ENCODE measurements at regions not wholly inside any gene's neighbourhood (a gene's known extent, or its start where the extent isn't known, plus 50 kb on each side); places are given as distances from the start of the nearest gene placed in this dataset.

DNA sequence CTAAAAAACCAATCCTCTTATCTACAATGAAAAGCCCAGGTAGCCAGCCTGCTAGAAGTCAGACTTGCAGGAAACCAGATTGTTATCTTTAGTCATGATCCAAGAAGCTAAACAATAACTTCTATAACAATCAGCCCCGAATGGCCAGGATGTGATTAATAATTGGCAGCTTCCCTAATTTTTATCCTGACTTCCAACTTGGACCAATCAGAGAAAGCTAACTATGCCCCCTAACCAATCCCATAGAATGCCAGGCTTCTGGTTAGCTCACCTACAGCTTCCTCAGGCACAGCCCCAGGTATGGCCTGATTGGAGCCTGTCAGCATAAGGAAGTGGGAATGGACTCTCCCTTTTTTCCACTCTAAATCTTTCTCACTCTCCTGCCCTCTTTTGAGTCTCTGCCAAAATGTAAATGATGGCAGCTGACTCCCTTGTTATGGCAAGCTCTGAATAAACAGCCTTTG is 394.9 kb downstream of the DLEU7 start:
- no peak for ATAC-seq
- Mint-ChIP-seq H3K9me3 (no peaks in the 10 kb centered on the region), H3K36me3 (no peaks in the 10 kb centered on the region), H3K27ac (no peak overlapping the region)
- DNase-seq (ENCODE audit: low spot score in 2 of 2), result no peak

DNA sequence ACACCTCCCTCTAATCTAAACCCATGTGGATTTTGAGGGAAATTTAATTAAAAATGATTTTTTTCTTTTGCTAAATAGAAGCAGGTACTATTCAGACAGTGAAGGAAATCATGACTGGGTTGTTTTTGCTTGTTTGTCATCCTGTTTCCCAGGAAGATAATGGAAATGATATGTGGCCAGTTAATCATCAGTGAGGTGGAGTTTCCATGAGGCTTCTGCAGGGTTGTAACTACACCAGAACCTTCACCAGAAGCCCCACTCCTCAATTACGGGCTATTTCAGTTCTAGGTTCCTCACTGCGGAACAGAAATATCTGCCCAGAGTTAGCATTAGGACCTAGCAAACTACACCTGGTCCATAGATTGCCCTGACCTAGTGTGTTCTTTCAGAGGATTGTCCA is 394.0 kb downstream of the DLEU7 start:
- DNase-seq (ENCODE audit: low spot score in 2 of 2), result no peak

GRCh38 chr13:50450279-50450678 is 393.2 kb downstream of the DLEU7 start:
- H3K27ac Mint-ChIP-seq, result no peak overlapping the region
- no peak for DNase-seq (ENCODE audit: low spot score in 2 of 2)
- H3K36me3 Mint-ChIP-seq, result no peaks in the 10 kb centered on the region
- no peaks in the 10 kb centered on the region for H3K9me3 Mint-ChIP-seq
- ATAC-seq, result no peak

More for the DNA sequence above, 394.0 kb downstream of the DLEU7 start:
- no peaks in the 10 kb centered on the region for H3K36me3 Mint-ChIP-seq
- peak in 1 of 2 donors; percentile 41 for ATAC-seq
- no peak overlapping the region for H3K27ac Mint-ChIP-seq
- H3K9me3 Mint-ChIP-seq, result no peaks in the 10 kb centered on the region

- Mint-ChIP-seq H3K9me3 (no peaks in the 10 kb centered on the region), H3K36me3 (no peaks in the 10 kb centered on the region), H3K27ac (no peak overlapping the region)
- no peak for ATAC-seq
- no peak for DNase-seq (ENCODE audit: low spot score in 2 of 2)
Observed at GRCh38 chr13:50451609-50452008, 391.9 kb downstream of the DLEU7 start.

DNA sequence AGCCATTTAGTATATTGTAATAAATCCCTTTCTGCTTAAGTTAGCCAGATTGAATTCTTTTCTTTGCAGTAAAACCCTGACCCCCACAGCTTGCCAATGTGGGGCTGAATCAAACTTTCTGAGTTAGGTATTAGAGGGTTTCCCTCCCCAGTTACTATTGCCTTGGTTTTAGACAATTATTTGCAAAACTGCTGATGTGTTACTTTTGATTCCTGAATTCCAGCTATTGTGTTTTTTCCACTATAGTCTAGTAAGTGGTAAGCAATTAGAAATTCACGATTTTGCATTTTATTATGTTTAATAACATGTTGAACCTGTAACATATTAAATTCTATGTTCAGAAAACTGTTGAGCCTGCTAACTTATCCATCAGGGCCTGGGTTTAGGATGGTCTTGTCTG is 391.5 kb downstream of the DLEU7 start:
- Mint-ChIP-seq H3K9me3 (no peaks in the 10 kb centered on the region), H3K36me3 (no peaks in the 10 kb centered on the region), H3K27ac (no peak overlapping the region)
- no peak for DNase-seq (ENCODE audit: low spot score in 2 of 2)
- ATAC-seq, result no peak

DNA sequence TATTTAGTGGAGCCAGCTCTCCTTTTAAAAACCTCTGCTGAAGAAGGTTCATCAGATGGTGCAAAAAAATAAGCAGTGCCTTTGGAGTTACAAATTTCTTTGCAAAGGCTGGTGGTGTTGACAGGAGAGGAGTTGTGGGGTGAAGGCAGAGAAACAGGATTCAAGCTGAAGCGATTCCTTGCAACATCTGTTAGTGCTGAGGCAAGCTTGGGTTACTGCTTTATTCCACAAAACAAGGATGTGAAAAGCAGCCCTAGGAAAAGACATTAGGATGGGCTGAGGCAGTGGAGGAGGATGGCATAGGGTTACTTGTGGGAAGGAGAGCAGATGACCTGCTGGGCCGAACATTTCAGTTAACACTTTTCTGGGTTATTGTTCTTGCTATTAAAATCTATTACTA is 390.7 kb downstream of the DLEU7 start:
- Mint-ChIP-seq H3K36me3 (no peaks in the 10 kb centered on the region), H3K9me3 (no peaks in the 10 kb centered on the region), H3K27ac (no peak overlapping the region)
- DNase-seq (ENCODE audit: low spot score in 2 of 2) (no peak), ATAC-seq (no peak)

DNA sequence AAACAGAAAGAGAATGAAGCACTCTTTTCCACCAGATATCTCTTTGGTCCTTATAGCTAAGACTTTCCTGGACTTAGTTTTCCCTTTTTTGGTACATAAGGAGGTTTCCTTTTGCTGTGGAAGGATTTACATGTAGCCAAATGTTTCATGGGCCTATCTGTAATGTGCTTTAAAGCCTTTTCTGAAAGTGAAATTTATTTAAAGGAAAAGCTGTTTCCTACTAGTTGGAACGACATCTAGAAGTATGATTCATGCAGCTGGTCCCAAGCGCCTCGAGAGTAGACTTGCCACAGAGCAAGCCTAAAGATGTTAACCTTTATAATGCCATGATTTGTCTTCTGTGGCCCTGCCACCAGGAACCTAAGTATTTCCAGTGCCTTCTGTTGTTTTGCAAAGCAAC is 390.3 kb downstream of the DLEU7 start:
- DNase-seq (ENCODE audit: low spot score in 2 of 2) (no peak), ATAC-seq (no peak)
- H3K36me3 Mint-ChIP-seq, result no peaks in the 10 kb centered on the region

DNA sequence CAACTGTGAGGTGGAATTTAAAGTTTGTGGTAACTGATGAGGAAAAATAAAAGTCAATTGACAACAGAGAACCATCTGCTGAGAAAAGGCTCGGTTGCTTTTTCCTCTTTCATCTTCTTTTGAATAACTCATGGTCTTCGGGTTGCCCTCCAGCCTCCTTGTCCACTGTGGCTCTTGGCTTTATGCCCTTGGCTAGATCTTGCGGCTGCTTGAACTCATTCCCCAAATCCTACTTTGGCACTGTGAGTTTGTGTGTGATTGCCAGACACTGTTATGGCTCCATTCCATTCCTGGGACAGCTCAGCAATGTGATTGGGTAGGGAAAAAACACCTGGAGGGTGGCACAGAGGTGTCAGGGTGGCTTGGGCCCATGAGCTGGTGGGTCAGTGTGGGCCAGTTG is 387.4 kb downstream of the DLEU7 start:
- H3K36me3 Mint-ChIP-seq, result no peaks in the 10 kb centered on the region
- H3K27ac Mint-ChIP-seq, result no peak overlapping the region
- H3K9me3 Mint-ChIP-seq, result no peaks in the 10 kb centered on the region
- ATAC-seq (no peak), DNase-seq (ENCODE audit: low spot score in 2 of 2) (no peak)

More for the DNA sequence above, 390.3 kb downstream of the DLEU7 start:
- Mint-ChIP-seq H3K27ac (no peak overlapping the region), H3K9me3 (no peaks in the 10 kb centered on the region)

GRCh38 chr13:50457415-50458393 is 385.8 kb downstream of the DLEU7 start:
- DNase-seq (ENCODE audit: low spot score in 2 of 2) (no peak), ATAC-seq (no peak)
- no peaks in the 10 kb centered on the region for H3K9me3 Mint-ChIP-seq
- H3K27ac Mint-ChIP-seq, result no peak overlapping the region
- no peaks in the 10 kb centered on the region for H3K36me3 Mint-ChIP-seq

GRCh38 chr13:50459046-50459445 is 384.4 kb downstream of the DLEU7 start:
- ATAC-seq, result no peak
- no peaks in the 10 kb centered on the region for H3K36me3 Mint-ChIP-seq
- no peak for DNase-seq (ENCODE audit: low spot score in 2 of 2)
- H3K9me3 Mint-ChIP-seq, result no peaks in the 10 kb centered on the region
- no peak overlapping the region for H3K27ac Mint-ChIP-seq

DNA sequence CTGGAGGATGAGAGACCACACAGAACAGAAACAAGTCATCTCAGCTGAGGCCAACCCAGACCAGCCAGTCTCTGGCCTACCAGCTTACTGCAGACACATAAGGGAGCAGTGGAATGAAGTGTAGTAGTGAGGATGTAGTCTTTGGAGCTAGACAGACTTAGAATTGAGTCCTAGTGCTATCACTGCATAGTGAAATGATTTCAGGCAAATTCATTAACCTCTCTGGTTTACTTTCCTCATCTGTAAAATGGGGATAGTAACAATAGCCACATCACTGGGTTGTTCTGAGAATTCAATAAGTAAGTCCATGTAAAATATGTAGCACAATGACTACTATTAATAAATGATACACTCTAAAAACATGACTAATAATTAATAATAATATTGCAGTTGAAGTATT is 383.8 kb downstream of the DLEU7 start:
- DNase-seq (ENCODE audit: low spot score in 2 of 2), result no peak
- H3K9me3 Mint-ChIP-seq, result no peaks in the 10 kb centered on the region
- no peak overlapping the region for H3K27ac Mint-ChIP-seq
- no peak for ATAC-seq
- no peaks in the 10 kb centered on the region for H3K36me3 Mint-ChIP-seq

DNA sequence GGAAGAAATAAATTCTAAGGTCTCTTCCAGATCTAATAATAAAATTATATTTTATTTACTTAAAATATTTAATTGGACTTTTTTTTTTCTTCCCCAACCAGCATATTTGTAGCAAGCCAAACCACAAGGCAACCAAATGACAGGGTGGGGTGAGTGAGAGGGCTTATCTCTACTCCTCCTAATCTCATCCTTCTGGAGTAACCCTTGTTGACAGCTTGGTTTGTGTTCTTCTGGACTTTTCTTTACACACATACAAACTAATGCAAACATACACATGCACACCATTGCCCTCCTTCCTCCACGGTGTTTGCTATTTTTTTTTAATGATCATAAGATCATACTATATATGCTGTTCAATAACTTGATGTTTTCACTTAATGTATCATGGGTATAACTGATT is 383.1 kb downstream of the DLEU7 start:
- no peaks in the 10 kb centered on the region for H3K36me3 Mint-ChIP-seq
- H3K27ac Mint-ChIP-seq, result no peak overlapping the region

DNA sequence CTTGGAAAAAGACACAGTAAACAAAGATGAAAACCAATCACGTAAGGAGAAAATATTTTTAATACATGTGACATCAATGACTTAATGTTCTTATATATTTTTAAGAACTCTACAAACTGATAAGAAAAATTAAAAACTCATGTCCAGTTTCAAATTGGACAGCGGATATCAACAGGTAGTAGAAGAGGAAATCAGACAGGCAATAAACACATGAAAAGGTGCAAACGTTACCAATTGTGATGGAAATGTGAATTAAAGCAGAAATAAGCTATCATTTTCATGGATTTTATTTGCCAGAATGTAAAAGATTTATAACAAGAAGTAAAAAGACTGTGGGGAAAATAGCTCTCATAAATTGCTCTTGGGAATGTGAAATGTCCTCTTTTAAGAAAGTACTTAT is 382.3 kb downstream of the DLEU7 start:
- DNase-seq (ENCODE audit: low spot score in 2 of 2), result no peak
- no peak for ATAC-seq
- Mint-ChIP-seq H3K9me3 (no peaks in the 10 kb centered on the region), H3K27ac (no peak overlapping the region), H3K36me3 (no peaks in the 10 kb centered on the region)

More for the DNA sequence above, 383.1 kb downstream of the DLEU7 start:
- ATAC-seq, result no peak
- no peak for DNase-seq (ENCODE audit: low spot score in 2 of 2)
- H3K9me3 Mint-ChIP-seq, result no peaks in the 10 kb centered on the region

- no peaks in the 10 kb centered on the region for H3K36me3 Mint-ChIP-seq
- ATAC-seq, result no peak
- no peak for DNase-seq (ENCODE audit: low spot score in 2 of 2)
- H3K27ac Mint-ChIP-seq, result no peak overlapping the region
- H3K9me3 Mint-ChIP-seq, result no peaks in the 10 kb centered on the region
Observed at GRCh38 chr13:50463719-50464118, 379.8 kb downstream of the DLEU7 start.

DNA sequence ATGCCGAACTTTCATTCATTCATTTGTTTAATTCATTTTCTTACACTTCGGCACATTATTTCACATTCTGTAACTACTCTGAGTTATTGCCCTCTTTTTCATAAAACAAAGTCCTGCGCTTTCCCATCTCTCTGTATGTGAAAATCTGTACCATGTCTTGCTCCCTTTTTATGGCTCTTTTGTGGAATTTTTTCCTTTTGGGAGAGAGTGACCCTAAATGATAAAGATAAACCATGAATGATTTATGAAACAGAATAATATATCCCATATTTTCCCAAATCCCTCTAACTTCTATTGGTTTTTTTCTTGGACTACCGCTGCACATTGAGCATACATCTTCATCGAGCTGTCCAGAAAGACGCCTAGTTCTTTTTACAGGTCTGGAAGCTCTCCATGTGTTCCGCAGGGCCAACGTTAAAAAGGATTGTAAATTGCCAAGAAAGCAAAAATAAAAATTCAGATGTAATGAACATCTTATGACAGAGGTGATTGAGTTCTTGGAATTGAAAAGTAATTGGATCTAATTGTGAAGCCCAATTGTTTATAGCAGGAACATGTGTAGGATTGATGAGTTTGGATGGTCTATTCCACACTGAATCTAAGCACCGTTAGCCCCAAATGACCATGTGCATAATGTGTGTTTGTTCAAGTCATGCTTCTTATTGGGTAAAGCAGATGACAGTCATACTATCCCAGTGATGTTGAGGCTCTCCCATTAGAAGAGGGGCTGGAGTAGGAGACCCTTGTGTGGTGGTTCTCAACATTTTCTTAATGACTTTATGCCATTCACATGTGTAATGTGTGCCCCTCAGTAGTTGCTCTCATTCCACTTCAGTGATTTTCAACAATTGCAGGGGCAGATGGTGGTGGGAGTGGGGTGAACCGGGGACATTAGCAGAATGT is 378.9 kb downstream of the DLEU7 start:
- Mint-ChIP-seq H3K9me3 (no peaks in the 10 kb centered on the region), H3K27ac (no peak overlapping the region), H3K36me3 (no peaks in the 10 kb centered on the region)
- DNase-seq (ENCODE audit: low spot score in 2 of 2) (no peak), ATAC-seq (no peak)

DNA sequence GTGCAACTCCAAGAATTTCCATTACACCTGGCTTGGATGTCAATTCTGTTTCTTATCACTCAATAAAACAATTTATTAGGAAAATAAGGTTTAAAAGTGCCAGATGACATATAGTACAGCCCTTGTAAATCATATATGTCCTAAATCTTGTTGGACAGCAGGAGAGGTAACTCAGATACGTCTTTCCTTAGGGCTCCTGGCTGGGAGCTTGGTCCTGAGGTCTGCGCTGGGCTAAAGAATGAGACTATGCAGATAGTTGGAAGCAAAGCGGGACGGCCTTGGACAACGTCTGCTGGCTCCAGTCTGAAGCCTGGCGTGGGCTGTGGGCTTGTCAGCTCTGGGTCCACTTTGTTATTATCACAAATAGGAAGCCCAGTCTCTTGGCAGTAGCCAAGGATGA is 377.0 kb downstream of the DLEU7 start:
- ATAC-seq, result no peak
- H3K36me3 Mint-ChIP-seq, result no peaks in the 10 kb centered on the region

More for the DNA sequence above, 377.0 kb downstream of the DLEU7 start:
- H3K27ac Mint-ChIP-seq, result no peak overlapping the region
- no peak for DNase-seq (ENCODE audit: low spot score in 2 of 2)
- H3K9me3 Mint-ChIP-seq, result no peaks in the 10 kb centered on the region
